GM23248 (cell line): ENCODE measurements at regions not wholly inside any gene's neighbourhood (a gene's known extent, or its start where the extent isn't known, plus 50 kb on each side); places are given as distances from the start of the nearest gene placed in this dataset.

Experiments used
- EZH2 ChIP-seq: fragments of 200-600 bp; sonication (generic); IDR thresholded peaks from 2 replicates; pipeline ENCODE4 v1.6.1; 2018; ENCODE audit warnings: antibody characterized with exemption, mild to moderate bottlenecking; ENCODE audit not compliant: insufficient read depth, poor library complexity, severe bottlenecking
- EZH2phosphoT487 ChIP-seq: fragments of 200-600 bp; sonication (generic); IDR thresholded peaks from 2 replicates; pipeline ENCODE4 v1.6.1; 2018; ENCODE audit warnings: antibody characterized with exemption, moderate library complexity, mild to moderate bottlenecking, low read depth; ENCODE audit not compliant: insufficient read depth

DNA sequence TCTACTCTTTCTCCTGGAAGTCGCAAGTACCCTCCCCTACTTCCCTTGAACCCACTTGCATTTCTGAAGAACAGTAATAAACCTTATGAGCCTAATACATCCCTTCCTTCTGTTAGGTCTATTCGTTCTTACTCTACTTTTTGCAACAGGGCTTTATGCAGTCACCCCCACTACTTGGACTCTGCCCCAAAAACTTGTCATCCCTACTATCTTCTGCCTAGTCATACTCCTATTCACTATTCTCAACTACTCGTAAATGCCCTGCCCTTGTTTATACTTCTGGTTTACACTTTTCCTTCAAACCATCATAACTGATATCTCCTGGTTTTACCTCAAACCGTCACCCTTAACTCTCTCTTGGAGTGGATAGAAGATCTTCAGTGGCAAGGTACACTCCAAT lies 55.2 kb upstream of the SLIT2 start:
- TF ChIP-seq EZH2 (no peak), EZH2phosphoT487 (no peak)
